ENCODE measurements at regions not wholly inside any gene's neighbourhood (a gene's known extent, or its start where the extent isn't known, plus 50 kb on each side); places are given as distances from the start of the nearest gene placed in this dataset.

GRCh38 chr16:9254863-9255262 is 163.4 kb downstream of the HAPSTR1 start:
- no peak for TF ChIP-seq ZBTB7A (IDR thresholded peaks at IDR 0.05; ENCODE audit: low read depth)
- TF ChIP-seq EP300 (IDR thresholded peaks at IDR 0.05; ENCODE audit: borderline replicate concordance) = no peak

Measured in Ishikawa (cell line).